WTC11 (cell line): ENCODE measurements at regions not wholly inside any gene's neighbourhood (a gene's known extent, or its start where the extent isn't known, plus 50 kb on each side); places are given as distances from the start of the nearest gene placed in this dataset.
"Not testable (repeated sequence)": the region's sequence is repeated elsewhere in the genome, so short reads cannot be mapped to it uniquely, and the experiment has no call there.

Experiments
- ATAC-seq: fragments of 200-7000 bp; cut with Tn5 transposase; 2 replicates; pipeline ENCODE4 v1.10.0; 2021; ENCODE audit warnings: mild to moderate bottlenecking, moderate library complexity
- CTCF ChIA-PET: fragments of 300-600 bp; sonication (Branson Sonifier 250); formaldehyde crosslinking; loops from one replicate; lab custom pipeline; 2021; ENCODE audit warnings: antibody characterized with exemption; lab: Charles Lee
- POLR2A ChIA-PET: fragments of 350-600 bp; sonication (Branson Sonifier 250); formaldehyde crosslinking; loops from one replicate; lab custom pipeline; 2021; ENCODE audit warnings: antibody characterized with exemption; lab: Charles Lee
- DNase-seq: peaks from one replicate; pipeline ENCODE4 v3.0.0; 2021; ENCODE audit warnings: low spot score
- H3K27ac Mint-ChIP-seq: 2 replicates; pipeline ENCODE4 v1.8.0; 2021; ENCODE audit warnings: mixed read lengths
- H3K27me3 Mint-ChIP-seq: 2 replicates; pipeline ENCODE4 v1.8.0; 2021; ENCODE audit warnings: low read depth, mild to moderate bottlenecking, moderate library complexity, mixed read lengths
- H3K36me3 Mint-ChIP-seq: 2 replicates; pipeline ENCODE4 v1.8.0; 2021; ENCODE audit warnings: mixed read lengths
- H3K4me1 Mint-ChIP-seq: 2 replicates; pipeline ENCODE4 v1.8.0; 2022; ENCODE audit warnings: mixed read lengths
- H3K4me3 Mint-ChIP-seq: 2 replicates; pipeline ENCODE4 v1.8.0; 2021; ENCODE audit warnings: mild to moderate bottlenecking, moderate library complexity, mixed read lengths
- H3K9me3 Mint-ChIP-seq: 2 replicates; pipeline ENCODE4 v1.8.0; 2021; ENCODE audit warnings: mixed read lengths
- FOXJ3 ChIP-seq: sonication (generic); formaldehyde crosslinking; IDR thresholded peaks from 2 replicates; pipeline ENCODE4 v1.9.0; 2021; ENCODE audit warnings: missing genetic modification reagents, mild to moderate bottlenecking, borderline replicate concordance
- MXD4 ChIP-seq: fragments of 250-450 bp; sonication (Bioruptor Pico); IDR thresholded peaks from 2 replicates; pipeline ENCODE4 v1.8.0; 2021; ENCODE audit warnings: mild to moderate bottlenecking, moderate library complexity, borderline replicate concordance
- OVOL2 ChIP-seq: fragments of 250-450 bp; sonication (Bioruptor Pico); IDR thresholded peaks from 2 replicates; pipeline ENCODE4 v1.9.0; 2021; ENCODE audit warnings: mild to moderate bottlenecking, borderline replicate concordance
- TF ChIP-seq, protein P1 (sequence below): sonication (generic); formaldehyde crosslinking; IDR thresholded peaks from 2 replicates; pipeline ENCODE4 v1.8.1; 2022; ENCODE audit warnings: mild to moderate bottlenecking, moderate library complexity, missing genetic modification reagents
- TF ChIP-seq, protein P2 (sequence below): sonication (generic); formaldehyde crosslinking; IDR thresholded peaks from 2 replicates; pipeline ENCODE4 v1.8.1; 2023; ENCODE audit warnings: mild to moderate bottlenecking, missing genetic modification reagents
- TF ChIP-seq, protein P3 (sequence below): sonication (generic); formaldehyde crosslinking; IDR thresholded peaks from 2 replicates; pipeline ENCODE4 v1.8.0; 2022; ENCODE audit warnings: mild to moderate bottlenecking, missing genetic modification reagents
- TF ChIP-seq, protein P4 (sequence below): sonication (generic); formaldehyde crosslinking; IDR thresholded peaks from 2 replicates; pipeline ENCODE4 v1.8.0; 2022; ENCODE audit warnings: mild to moderate bottlenecking, missing genetic modification reagents
- TF ChIP-seq, protein P5 (sequence below): sonication (generic); formaldehyde crosslinking; IDR thresholded peaks from 2 replicates; pipeline ENCODE4 v1.8.1; 2023; ENCODE audit warnings: mild to moderate bottlenecking, moderate library complexity, missing genetic modification reagents
- TF ChIP-seq, protein P6 (sequence below): sonication (generic); formaldehyde crosslinking; IDR thresholded peaks from 2 replicates; pipeline ENCODE4 v1.8.1; 2022; ENCODE audit warnings: missing genetic modification reagents, borderline replicate concordance
- TF ChIP-seq, protein P7 (sequence below): fragments of 200-600 bp; IDR thresholded peaks from 2 replicates; pipeline ENCODE4 v1.8.0; 2022; ENCODE audit warnings: antibody characterized with exemption
- TF ChIP-seq, protein P8 (sequence below): fragments of 250-450 bp; sonication (Bioruptor Pico); IDR thresholded peaks from 2 replicates; pipeline ENCODE4 v2.1.2; 2022; ENCODE audit warnings: mild to moderate bottlenecking, moderate library complexity

DNA sequence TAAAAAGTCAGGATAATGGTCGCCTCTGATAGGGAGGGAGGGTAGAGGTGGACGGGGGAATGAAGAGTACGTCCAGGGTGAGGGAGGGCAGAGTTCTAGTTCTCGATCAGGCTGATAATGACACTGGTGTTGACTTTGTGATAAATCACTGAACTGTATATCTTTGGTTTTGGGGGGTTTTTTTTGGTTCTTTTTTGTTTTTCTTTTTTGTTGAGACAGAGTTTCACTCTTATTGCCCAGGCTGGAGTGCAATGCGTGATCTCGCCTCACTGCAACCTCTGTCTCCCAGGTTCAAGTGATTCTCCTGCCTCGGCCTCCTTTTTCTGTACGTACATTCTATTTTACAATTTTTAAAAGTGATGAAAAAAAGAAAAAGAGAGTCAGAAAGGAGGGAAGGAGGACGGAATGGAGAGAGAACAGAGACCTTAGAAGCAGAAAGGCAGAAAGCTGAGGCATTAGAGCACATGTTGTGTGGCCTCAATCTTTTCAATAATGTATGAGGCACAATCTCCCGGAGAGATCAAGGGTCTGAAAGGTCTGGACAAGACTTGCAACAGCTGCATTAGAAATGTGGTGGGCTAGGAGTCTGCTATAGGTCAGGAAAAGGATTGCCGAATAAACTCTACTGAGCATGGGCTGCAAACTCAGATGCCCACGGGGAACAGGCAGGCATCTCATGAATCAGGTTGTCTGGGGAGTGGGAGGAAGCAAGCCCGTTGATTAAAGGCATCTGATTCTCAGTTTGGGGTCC, 174.8 kb downstream of the TOMM20 start (continued):
- TF ChIP-seq, protein P1, sequence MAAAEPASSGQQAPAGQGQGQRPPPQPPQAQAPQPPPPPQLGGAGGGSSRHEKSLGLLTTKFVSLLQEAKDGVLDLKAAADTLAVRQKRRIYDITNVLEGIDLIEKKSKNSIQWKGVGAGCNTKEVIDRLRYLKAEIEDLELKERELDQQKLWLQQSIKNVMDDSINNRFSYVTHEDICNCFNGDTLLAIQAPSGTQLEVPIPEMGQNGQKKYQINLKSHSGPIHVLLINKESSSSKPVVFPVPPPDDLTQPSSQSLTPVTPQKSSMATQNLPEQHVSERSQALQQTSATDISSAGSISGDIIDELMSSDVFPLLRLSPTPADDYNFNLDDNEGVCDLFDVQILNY (CRISPR knock-in tag) = no peak
- TF ChIP-seq FOXJ3 (CRISPR knock-in tag) = no peak

DNA sequence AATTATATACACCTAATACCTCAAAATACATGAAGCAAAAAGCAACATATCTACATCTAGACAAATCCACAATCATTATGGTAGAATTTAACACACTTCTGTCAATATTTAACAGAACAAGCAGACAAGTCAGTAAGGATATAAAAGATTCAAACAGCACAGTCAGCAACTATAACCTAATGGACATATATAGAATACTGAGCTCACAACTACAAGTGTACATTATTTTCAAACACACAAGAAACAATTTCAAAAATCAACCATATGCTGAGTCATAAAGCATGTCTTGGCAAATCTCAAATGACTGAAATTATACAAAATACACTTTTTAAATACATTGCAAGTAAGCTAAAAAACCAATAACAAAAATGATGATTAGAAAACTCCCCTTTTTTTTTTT, 178.0 kb downstream of the TOMM20 start:
- Mint-ChIP-seq H3K36me3 (peaks cover 9% of the 10 kb centered on the region), H3K4me1 (peaks cover 13% of the 10 kb centered on the region), H3K27me3 (no peaks in the 10 kb centered on the region), H3K9me3 (peaks cover 10% of the 10 kb centered on the region), H3K4me3 (no peak overlapping the region), H3K27ac (no peak overlapping the region)
- no peak for DNase-seq
- ChIA-PET POLR2A (no interaction called here), CTCF (no interaction called here)
- ATAC-seq = no peak
- TF ChIP-seq OVOL2 (CRISPR knock-in tag) (no peak), MXD4 (no peak)
- TF ChIP-seq, protein P2, sequence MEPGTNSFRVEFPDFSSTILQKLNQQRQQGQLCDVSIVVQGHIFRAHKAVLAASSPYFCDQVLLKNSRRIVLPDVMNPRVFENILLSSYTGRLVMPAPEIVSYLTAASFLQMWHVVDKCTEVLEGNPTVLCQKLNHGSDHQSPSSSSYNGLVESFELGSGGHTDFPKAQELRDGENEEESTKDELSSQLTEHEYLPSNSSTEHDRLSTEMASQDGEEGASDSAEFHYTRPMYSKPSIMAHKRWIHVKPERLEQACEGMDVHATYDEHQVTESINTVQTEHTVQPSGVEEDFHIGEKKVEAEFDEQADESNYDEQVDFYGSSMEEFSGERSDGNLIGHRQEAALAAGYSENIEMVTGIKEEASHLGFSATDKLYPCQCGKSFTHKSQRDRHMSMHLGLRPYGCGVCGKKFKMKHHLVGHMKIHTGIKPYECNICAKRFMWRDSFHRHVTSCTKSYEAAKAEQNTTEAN (CRISPR knock-in tag) = no peak
- TF ChIP-seq, protein P3, sequence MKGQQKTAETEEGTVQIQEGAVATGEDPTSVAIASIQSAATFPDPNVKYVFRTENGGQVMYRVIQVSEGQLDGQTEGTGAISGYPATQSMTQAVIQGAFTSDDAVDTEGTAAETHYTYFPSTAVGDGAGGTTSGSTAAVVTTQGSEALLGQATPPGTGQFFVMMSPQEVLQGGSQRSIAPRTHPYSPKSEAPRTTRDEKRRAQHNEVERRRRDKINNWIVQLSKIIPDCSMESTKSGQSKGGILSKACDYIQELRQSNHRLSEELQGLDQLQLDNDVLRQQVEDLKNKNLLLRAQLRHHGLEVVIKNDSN = no peak
- TF ChIP-seq, protein P4, sequence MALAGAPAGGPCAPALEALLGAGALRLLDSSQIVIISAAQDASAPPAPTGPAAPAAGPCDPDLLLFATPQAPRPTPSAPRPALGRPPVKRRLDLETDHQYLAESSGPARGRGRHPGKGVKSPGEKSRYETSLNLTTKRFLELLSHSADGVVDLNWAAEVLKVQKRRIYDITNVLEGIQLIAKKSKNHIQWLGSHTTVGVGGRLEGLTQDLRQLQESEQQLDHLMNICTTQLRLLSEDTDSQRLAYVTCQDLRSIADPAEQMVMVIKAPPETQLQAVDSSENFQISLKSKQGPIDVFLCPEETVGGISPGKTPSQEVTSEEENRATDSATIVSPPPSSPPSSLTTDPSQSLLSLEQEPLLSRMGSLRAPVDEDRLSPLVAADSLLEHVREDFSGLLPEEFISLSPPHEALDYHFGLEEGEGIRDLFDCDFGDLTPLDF (CRISPR knock-in tag) = no peak
- TF ChIP-seq, protein P5, sequence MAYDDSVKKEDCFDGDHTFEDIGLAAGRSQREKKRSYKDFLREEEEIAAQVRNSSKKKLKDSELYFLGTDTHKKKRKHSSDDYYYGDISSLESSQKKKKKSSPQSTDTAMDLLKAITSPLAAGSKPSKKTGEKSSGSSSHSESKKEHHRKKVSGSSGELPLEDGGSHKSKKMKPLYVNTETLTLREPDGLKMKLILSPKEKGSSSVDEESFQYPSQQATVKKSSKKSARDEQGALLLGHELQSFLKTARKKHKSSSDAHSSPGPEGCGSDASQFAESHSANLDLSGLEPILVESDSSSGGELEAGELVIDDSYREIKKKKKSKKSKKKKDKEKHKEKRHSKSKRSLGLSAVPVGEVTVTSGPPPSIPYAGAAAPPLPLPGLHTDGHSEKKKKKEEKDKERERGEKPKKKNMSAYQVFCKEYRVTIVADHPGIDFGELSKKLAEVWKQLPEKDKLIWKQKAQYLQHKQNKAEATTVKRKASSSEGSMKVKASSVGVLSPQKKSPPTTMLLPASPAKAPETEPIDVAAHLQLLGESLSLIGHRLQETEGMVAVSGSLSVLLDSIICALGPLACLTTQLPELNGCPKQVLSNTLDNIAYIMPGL (CRISPR knock-in tag) = no peak
- TF ChIP-seq, protein P6, sequence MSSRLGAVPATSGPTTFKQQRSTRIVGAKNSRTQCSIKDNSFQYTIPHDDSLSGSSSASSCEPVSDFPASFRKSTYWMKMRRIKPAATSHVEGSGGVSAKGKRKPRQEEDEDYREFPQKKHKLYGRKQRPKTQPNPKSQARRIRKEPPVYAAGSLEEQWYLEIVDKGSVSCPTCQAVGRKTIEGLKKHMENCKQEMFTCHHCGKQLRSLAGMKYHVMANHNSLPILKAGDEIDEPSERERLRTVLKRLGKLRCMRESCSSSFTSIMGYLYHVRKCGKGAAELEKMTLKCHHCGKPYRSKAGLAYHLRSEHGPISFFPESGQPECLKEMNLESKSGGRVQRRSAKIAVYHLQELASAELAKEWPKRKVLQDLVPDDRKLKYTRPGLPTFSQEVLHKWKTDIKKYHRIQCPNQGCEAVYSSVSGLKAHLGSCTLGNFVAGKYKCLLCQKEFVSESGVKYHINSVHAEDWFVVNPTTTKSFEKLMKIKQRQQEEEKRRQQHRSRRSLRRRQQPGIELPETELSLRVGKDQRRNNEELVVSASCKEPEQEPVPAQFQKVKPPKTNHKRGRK (CRISPR knock-in tag) = no peak
- TF ChIP-seq, protein P7, sequence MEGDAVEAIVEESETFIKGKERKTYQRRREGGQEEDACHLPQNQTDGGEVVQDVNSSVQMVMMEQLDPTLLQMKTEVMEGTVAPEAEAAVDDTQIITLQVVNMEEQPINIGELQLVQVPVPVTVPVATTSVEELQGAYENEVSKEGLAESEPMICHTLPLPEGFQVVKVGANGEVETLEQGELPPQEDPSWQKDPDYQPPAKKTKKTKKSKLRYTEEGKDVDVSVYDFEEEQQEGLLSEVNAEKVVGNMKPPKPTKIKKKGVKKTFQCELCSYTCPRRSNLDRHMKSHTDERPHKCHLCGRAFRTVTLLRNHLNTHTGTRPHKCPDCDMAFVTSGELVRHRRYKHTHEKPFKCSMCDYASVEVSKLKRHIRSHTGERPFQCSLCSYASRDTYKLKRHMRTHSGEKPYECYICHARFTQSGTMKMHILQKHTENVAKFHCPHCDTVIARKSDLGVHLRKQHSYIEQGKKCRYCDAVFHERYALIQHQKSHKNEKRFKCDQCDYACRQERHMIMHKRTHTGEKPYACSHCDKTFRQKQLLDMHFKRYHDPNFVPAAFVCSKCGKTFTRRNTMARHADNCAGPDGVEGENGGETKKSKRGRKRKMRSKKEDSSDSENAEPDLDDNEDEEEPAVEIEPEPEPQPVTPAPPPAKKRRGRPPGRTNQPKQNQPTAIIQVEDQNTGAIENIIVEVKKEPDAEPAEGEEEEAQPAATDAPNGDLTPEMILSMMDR = no peak
- TF ChIP-seq, protein P8, sequence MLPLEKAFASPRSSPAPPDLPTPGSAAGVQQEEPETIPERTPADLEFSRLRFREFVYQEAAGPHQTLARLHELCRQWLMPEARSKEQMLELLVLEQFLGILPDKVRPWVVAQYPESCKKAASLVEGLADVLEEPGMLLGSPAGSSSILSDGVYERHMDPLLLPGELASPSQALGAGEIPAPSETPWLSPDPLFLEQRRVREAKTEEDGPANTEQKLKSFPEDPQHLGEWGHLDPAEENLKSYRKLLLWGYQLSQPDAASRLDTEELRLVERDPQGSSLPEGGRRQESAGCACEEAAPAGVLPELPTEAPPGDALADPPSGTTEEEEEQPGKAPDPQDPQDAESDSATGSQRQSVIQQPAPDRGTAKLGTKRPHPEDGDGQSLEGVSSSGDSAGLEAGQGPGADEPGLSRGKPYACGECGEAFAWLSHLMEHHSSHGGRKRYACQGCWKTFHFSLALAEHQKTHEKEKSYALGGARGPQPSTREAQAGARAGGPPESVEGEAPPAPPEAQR (CRISPR knock-in tag) = no peak

DNA sequence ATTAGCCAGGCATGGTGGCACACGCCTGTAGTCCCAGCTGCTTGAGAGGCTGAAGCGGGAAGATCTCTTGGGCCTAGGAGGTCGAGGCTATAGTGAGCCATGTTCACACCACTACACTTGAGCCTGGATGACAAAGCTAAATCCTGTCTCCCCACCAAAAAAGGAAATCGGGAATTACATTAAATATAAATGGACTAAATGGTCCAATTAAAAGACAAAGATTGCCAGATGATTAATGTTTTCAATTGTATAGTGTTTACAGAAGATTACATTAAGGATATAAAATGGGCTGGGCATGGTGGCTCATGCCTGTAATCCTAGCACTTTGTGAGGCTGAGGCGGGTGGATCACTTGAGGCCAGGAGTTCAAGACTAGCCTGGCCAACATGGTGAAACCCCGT, 179.1 kb downstream of the TOMM20 start:
- H3K4me3 Mint-ChIP-seq, H3K27ac Mint-ChIP-seq, DNase-seq, H3K4me1 Mint-ChIP-seq, ATAC-seq, CTCF ChIA-PET, POLR2A ChIA-PET, H3K27me3 Mint-ChIP-seq, H3K36me3 Mint-ChIP-seq: not testable (repeated sequence)
- peaks cover 19% of the 10 kb centered on the region for H3K9me3 Mint-ChIP-seq
